HG03571 (cell line): ENCODE measurements at regions not wholly inside any gene's neighbourhood (a gene's known extent, or its start where the extent isn't known, plus 50 kb on each side); places are given as distances from the start of the nearest gene placed in this dataset.
"Not testable (repeated sequence)": the region's sequence is repeated elsewhere in the genome, so short reads cannot be mapped to it uniquely, and the experiment has no call there.

Source experiments
- ATAC-seq: cut with Tn5 transposase; IDR thresholded peaks from one replicate; pipeline ENCODE4 v1.9.1; 2021; ENCODE audit not compliant: unreplicated experiment

GRCh38 chr5:27996665-27997064 is 958.3 kb upstream of the CDH9 start:
- ATAC-seq = no peak

- no peak for ATAC-seq
Observed at GRCh38 chr5:27995867-27996266, 957.5 kb upstream of the CDH9 start.

DNA sequence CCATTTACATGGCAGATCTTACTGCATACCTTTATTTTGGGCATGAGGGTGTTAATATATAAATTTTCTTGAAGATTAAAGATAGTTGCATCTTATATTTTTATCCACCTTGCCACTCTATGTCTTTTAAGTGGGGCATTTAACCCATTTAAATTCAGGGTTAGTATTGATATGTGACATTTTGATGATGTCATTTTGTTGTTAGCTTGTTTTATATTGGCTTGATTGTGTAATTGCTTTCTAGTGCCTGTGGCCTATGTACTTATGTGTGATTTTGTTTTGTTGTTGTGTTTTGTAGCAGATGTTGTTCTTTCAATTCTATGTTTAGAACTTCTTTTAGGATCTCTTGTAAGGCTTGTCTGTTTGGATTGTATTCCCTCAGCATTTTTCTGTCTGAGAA is 939.9 kb upstream of the CDH9 start:
- no peak for ATAC-seq

- ATAC-seq = no peak
Observed at GRCh38 chr5:27969157-27969556, 930.8 kb upstream of the CDH9 start.

DNA sequence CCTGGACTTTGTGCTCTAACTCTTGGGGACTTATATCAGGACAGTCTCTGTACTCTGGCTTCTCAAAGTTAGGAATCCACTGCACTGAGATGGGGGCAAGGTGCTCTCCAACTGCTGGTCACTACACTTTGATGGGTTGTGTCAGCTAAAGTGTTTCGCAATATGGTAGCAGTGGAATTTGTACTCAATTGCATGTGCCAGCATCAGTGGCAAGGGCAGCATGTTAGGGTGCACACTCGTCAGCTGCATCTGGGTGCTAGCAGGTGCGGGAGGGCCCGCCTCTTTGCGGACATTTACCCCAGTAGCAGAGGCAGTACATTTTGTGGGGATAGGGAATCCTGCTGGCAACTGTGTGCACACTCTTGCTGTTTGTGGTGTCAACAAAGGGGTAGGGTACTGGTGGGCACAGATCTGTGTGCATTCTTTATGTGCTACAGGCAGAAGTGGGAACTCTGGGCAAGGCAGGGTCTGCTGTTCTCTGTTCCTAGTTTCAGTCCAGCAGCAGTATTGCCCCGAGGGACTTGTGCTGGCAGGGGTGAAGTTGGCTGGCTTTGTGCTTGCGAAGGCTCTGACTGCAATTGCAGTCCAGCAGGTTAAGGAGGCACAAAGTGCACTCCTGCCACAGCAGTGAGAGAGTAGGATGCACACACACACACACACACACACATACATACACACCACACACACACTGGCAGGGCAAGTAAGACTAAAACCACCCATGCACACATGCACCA is 924.8 kb upstream of the CDH9 start:
- ATAC-seq = no peak

DNA sequence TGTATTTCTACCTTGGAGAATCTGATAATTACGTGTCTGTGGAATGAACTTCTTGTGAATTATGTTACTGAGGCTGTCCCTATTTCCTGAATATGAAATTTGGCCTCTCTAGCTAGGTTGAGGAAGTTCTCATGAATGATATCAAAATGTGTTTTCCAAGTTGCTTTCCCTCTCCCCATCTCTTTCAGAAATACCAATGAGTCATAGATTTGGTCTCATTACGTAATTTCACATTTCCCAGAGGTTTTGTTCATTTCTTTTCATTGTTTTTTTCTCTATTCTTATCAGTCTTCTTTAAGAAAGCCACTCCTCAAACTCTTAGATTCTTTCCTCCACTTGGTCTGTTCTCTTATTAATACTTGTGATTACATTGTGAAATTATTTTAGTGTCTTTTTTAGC is 923.8 kb upstream of the CDH9 start:
- no peak for ATAC-seq

DNA sequence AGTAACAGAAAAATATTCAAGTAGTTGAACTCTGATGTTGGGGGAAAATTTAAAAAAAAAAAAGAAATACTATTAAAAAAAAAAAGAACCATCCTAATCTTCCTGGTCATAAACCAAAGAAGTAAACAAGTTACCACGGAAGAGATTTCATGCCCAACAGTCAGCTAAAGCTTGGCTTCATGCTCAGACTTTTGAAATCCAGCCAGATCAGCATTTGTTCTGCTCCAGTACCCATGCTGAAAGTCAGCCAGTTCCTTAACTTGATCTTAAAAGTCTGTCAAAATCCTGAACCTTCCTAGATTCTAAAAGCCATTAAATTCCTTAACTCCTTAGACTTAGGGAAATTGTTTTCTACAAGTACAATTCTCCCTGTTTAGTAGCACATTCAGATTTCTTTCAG is 908.7 kb upstream of the CDH9 start:
- no peak for ATAC-seq

DNA sequence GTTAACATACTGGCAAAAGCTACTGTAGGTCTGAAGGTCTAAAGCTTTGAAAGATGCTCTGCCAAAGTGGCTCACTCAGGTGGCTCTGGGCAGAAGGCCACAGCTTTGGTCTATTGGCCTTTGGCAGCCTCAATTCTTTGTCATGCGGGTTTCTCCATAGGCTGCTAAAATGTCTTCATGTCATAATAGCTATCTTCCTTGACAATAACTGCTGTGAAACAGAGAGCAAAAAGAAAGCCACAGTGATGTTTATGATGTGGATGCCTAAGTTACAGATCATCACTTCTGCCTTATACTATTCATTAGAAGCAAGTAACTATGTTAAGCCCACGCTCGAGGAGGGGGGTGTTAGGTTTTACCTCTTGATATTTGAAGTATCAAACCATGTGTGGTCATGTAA is 906.1 kb upstream of the CDH9 start:
- no peak for ATAC-seq

- ATAC-seq = no peak
Observed at GRCh38 chr5:27938989-27939388, 900.6 kb upstream of the CDH9 start.

GRCh38 chr5:27928060-27928459 is 889.7 kb upstream of the CDH9 start:
- no peak for ATAC-seq

GRCh38 chr5:27911216-27911615 is 872.8 kb upstream of the CDH9 start:
- ATAC-seq = no peak

DNA sequence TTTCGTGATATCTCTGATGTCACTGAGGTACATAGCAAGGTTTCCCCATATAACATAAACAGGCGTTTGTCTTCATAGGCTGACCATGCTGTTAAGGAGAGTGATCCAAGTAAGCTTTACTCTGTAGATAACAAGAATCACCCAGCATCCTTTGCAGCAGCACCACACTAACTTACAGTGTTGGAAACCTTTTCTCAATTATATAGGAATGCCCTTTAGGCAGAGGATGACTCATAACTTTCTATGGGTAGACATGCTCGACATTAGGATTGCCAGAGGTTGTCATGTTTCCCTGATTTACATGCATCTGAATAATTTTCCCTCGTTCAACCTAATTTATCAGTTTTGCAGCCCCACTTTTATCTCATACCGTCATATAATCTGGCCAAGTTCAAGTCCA is 870.0 kb upstream of the CDH9 start:
- no peak for ATAC-seq

- no peak for ATAC-seq
Observed at GRCh38 chr5:27906931-27907601, 868.7 kb upstream of the CDH9 start.

- no peak for ATAC-seq
Observed at GRCh38 chr5:27906481-27906880, 868.1 kb upstream of the CDH9 start.

- ATAC-seq = no peak
Observed at GRCh38 chr5:27900761-27901160, 862.4 kb upstream of the CDH9 start.

GRCh38 chr5:27876071-27876470 is 837.7 kb upstream of the CDH9 start:
- ATAC-seq = no peak

DNA sequence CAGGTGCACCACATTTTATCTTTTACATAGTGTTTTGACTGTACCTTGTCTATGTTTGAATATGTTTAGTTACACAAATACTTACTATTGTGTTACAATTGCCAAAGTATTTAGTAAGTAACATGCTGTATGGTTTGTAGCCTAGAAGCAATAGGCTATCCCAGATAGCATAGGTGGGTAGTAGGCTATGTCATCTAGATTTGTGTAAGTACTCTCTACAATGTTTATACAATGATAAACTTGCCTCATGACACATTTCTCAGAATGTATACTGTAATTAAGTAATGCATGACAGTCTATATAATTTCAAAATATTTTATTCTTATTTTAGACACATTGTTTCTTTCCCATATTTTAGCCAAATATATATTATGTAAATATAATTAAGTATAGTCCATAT is 836.8 kb upstream of the CDH9 start:
- ATAC-seq = no peak

- ATAC-seq = no peak
Observed at GRCh38 chr5:27868292-27868691, 829.9 kb upstream of the CDH9 start.

DNA sequence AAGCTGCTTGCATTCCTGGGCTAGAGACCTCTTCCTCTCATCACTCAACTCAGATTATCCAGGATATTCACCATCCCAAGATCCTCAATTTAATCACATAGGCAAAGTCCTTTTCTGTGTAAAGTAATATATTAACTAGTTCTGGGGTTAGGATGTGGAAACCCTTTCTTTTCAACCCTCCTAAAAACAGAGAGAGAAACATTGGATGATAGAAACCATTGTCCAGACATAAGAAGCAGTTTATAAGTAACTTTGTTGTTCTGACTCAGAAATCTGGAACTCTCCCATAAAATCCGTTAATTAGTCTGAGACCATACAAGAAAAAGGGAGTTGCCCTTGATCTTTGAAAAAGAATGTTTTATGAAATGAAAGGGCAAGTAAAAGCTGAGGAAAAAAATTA is 817.1 kb upstream of the CDH9 start:
- no peak for ATAC-seq

DNA sequence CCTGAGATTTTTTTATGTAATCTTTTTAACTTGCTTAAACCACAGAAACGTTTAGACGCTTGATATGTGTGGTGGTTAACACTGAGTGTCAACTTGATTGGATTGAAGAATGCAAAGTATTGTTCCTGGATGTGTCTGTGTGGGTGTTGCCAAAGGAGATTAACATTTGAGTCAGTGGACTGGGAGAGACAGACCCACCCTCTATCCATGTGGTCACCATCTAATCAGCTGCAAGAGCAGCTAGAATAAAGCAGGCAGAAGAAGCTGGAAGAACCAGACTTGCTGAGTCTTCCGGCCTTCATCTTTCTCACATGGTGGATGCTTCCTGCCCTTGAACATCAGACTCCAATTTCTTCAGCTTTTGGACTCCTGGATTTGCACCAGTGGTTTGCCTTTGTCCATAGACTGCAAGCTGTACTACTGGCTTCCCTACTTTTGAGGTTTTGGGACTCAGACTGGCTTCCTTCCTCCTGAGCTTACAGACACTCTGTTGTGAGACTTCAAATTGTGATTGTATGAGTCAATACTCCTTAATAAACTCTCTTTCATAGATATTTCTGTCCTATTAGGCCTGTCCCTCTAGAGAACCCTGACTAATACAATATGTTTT is 816.0 kb upstream of the CDH9 start:
- ATAC-seq = no peak

DNA sequence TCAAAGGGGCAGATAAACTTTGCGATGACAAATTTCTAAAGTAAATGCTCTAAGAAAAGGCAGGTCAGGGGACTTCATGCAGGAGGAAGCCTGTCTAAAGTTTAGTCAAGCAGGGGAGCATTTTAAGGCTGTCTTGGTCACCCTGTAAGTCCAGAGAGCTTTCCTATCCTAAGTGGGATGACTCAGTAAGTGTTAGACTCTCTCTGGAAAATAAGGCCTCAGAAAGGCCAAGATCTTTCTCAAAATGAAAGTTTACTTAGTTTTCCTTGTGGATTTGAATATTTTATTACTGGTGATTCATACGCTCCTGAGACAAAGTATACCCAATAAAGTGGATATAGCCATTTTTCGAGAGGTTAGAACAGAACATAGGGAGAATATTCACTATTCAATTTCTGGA is 806.9 kb upstream of the CDH9 start:
- ATAC-seq = no peak

- ATAC-seq = not testable (repeated sequence)
Observed at GRCh38 chr5:27836704-27837103, 798.3 kb upstream of the CDH9 start.
